Endothelial cell of umbilical vein (primary cell): ENCODE measurements at regions not wholly inside any gene's neighbourhood (a gene's known extent, or its start where the extent isn't known, plus 50 kb on each side); places are given as distances from the start of the nearest gene placed in this dataset.

ENCODE experiments used
- CTCF ChIP-seq, 2 donors: IDR thresholded peaks; 1 replicate in 1 of 2; 2 replicates in 1 of 2; pipeline ENCODE4 v1.5.1; 2011; ENCODE audit warnings: low read length in 2 of 2, mild to moderate bottlenecking in 2 of 2, moderate library complexity in 2 of 2, control low read depth in 1 of 2, inconsistent platforms in 1 of 2, low read depth in 1 of 2; ENCODE audit not compliant: insufficient read depth in 1 of 2; ENCODE audit errors: extremely low read depth in 1 of 2
- POLR2A ChIP-seq: IDR thresholded peaks from 2 replicates; pipeline ENCODE4 v1.6.1; 2012; ENCODE audit warnings: low read depth, mild to moderate bottlenecking, control low read depth, low read length

GRCh38 chr3:74137790-74138189 is 476.7 kb downstream of the CNTN3 start:
- TF ChIP-seq CTCF (IDR thresholded peaks at IDR 0.05; ENCODE audit: extremely low read depth in 1 of 2, insufficient read depth in 1 of 2, low read depth in 1 of 2, low read length in 2 of 2) (no peak), POLR2A (no peak)
